PC-3 (cell line): ENCODE measurements at regions not wholly inside any gene's neighbourhood (a gene's known extent, or its start where the extent isn't known, plus 50 kb on each side); places are given as distances from the start of the nearest gene placed in this dataset.

Experiments used
- ATAC-seq: fragments of 200-7000 bp; cut with Tn5 transposase; 2 replicates; pipeline ENCODE4 v1.9.1; 2020; ENCODE audit warnings: mild to moderate bottlenecking, moderate library complexity
- BruUV-seq: library from RNA; stranded (reverse); fragments of 400-500 nt; replicated peaks from 2 replicates; lab custom pipeline; 2021; lab: Mats Ljungman, UMichigan
- CTCF ChIA-PET: fragments of 300-600 bp; sonication (Branson Sonifier 250); formaldehyde crosslinking; loops from one replicate; lab custom pipeline; 2022; ENCODE audit warnings: antibody characterized with exemption; lab: Charles Lee
- POLR2A ChIA-PET: fragments of 300-600 bp; sonication (Branson Sonifier 250); formaldehyde crosslinking; loops from one replicate; lab custom pipeline; 2022; ENCODE audit warnings: antibody characterized with exemption; ENCODE audit not compliant: unreplicated experiment; lab: Charles Lee
- DNase-seq: peaks from one replicate; pipeline ENCODE4 v3.0.0-alpha.2; 2015
- H2AFZ ChIP-seq: fragments of 300-600 bp; sonication (generic); 2 replicates; pipeline ENCODE4 v1.6.0; 2016; ENCODE audit warnings: antibody characterized with exemption, low read length
- H3F3A ChIP-seq: fragments of 300-600 bp; sonication (generic); one replicate; pipeline ENCODE4 v1.6.0; 2017; ENCODE audit warnings: antibody characterized with exemption, low read length, control low read depth, mild to moderate bottlenecking; ENCODE audit not compliant: unreplicated experiment
- H3K27ac ChIP-seq: fragments of 300-600 bp; sonication (generic); 2 replicates; pipeline ENCODE4 v1.5.1; 2016; ENCODE audit warnings: mild to moderate bottlenecking, low read length
- H3K27me3 ChIP-seq: fragments of 300-600 bp; sonication (generic); 2 replicates; pipeline ENCODE4 v1.6.1; 2016; ENCODE audit warnings: low read length, mixed read lengths
- H3K36me3 ChIP-seq: fragments of 300-600 bp; sonication (generic); 2 replicates; pipeline ENCODE4 v1.6.1; 2016; ENCODE audit warnings: low read depth, mixed run types, low read length, mixed read lengths
- H3K4me1 ChIP-seq: fragments of 300-600 bp; sonication (generic); 2 replicates; pipeline ENCODE4 v1.5.1; 2016; ENCODE audit warnings: low read length; ENCODE audit not compliant: insufficient read depth
- H3K4me2 ChIP-seq: fragments of 300-600 bp; sonication (generic); 2 replicates; pipeline ENCODE4 v1.6.0; 2016; ENCODE audit warnings: low read length
- H3K4me3 ChIP-seq: fragments of 300-600 bp; sonication (generic); 2 replicates; pipeline ENCODE4 v1.5.1; 2016; ENCODE audit warnings: mild to moderate bottlenecking, low read length, mixed read lengths
- H3K79me2 ChIP-seq: fragments of 300-600 bp; sonication (generic); 2 replicates; pipeline ENCODE4 v1.6.1; 2017; ENCODE audit warnings: low read length, mixed read lengths
- H3K9ac ChIP-seq: fragments of 300-600 bp; sonication (generic); 2 replicates; pipeline ENCODE4 v1.6.0; 2016; ENCODE audit warnings: mild to moderate bottlenecking, low read length
- H3K9me2 ChIP-seq: fragments of 300-600 bp; sonication (generic); replicated peaks from 2 replicates; pipeline ENCODE4 v1.6.1; 2016; ENCODE audit warnings: mixed run types, low read length, mixed read lengths
- H3K9me3 ChIP-seq: fragments of 300-600 bp; sonication (generic); 2 replicates; pipeline ENCODE4 v1.6.1; 2016; ENCODE audit warnings: low read length, mixed read lengths
- H4K20me1 ChIP-seq: fragments of 300-600 bp; sonication (generic); 2 replicates; pipeline ENCODE4 v1.6.1; 2016; ENCODE audit warnings: low read length, mixed read lengths
- EZH2 ChIP-seq: fragments of 300-600 bp; sonication (generic); IDR thresholded peaks from one replicate; pipeline ENCODE4 v1.6.1; 2017; ENCODE audit warnings: antibody characterized with exemption, mild to moderate bottlenecking, low read length; ENCODE audit not compliant: unreplicated experiment
- EZH2phosphoT487 ChIP-seq: fragments of 300-600 bp; sonication (generic); IDR thresholded peaks from 2 replicates; pipeline ENCODE4 v1.6.1; 2018; ENCODE audit warnings: mild to moderate bottlenecking, antibody characterized with exemption, low read length, borderline replicate concordance
- intact Hi-C: fragments of 100-400 bp; cut with micrococcal nuclease; formaldehyde crosslinking; loops from 2 replicates; pipeline ENCODE4 v1.9.0; 2023
- TF ChIP-seq, protein P1 (sequence below): fragments of 300-600 bp; sonication (generic); conservative IDR thresholded peaks from 2 replicates; pipeline ENCODE4 v1.5.1; 2017; ENCODE audit warnings: antibody characterized with exemption, low read depth, mild to moderate bottlenecking, low read length

DNA sequence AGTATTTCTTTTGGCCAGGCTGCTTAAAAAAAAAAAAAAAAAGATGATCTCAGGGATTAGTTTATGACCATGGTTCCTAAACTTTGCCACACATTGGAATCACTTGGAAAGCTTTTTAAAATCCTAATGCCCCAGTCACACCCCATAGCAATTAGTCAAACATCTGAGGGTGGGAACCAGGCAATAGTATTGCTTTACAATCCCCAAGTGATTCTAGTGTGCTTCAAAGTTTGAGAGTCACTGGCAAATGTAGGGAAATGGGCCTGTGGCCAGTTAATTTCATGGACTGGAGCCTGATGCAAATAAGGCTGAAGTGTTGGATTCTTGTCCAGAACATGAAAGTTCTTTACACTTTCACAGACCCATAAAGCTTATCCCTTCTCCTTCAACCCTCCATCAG lies 374.6 kb upstream of the ESRRG start:
- intact Hi-C loops = loop anchor here (10.0 kb wide), 1 partner anchor 1067 kb away; no protein-coding TSS in a partner anchor
- H3F3A ChIP-seq = no peaks in the 10 kb centered on the region
- no peaks in the 10 kb centered on the region for H3K27me3 ChIP-seq
- no peaks in the 10 kb centered on the region for H3K9me2 ChIP-seq
- no peak overlapping the region for H3K4me2 ChIP-seq
- H2AFZ ChIP-seq = no peak overlapping the region
- no peaks in the 10 kb centered on the region for H4K20me1 ChIP-seq
- H3K4me3 ChIP-seq = no peak overlapping the region
- no peak overlapping the region for H3K9ac ChIP-seq
- ChIA-PET CTCF (no interaction called here), POLR2A (no interaction called here)
- no peaks in the 10 kb centered on the region for H3K9me3 ChIP-seq
- no peaks in the 10 kb centered on the region for H3K36me3 ChIP-seq
- DNase-seq = no peak
- H3K27ac ChIP-seq = no peak overlapping the region
- no peaks in the 10 kb centered on the region for H3K79me2 ChIP-seq
- no TSS peak for BruUV-seq
- ATAC-seq = no peak
- no peak for TF ChIP-seq EZH2
- TF ChIP-seq, protein P1, sequence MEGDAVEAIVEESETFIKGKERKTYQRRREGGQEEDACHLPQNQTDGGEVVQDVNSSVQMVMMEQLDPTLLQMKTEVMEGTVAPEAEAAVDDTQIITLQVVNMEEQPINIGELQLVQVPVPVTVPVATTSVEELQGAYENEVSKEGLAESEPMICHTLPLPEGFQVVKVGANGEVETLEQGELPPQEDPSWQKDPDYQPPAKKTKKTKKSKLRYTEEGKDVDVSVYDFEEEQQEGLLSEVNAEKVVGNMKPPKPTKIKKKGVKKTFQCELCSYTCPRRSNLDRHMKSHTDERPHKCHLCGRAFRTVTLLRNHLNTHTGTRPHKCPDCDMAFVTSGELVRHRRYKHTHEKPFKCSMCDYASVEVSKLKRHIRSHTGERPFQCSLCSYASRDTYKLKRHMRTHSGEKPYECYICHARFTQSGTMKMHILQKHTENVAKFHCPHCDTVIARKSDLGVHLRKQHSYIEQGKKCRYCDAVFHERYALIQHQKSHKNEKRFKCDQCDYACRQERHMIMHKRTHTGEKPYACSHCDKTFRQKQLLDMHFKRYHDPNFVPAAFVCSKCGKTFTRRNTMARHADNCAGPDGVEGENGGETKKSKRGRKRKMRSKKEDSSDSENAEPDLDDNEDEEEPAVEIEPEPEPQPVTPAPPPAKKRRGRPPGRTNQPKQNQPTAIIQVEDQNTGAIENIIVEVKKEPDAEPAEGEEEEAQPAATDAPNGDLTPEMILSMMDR = no peak
- TF ChIP-seq EZH2phosphoT487 = no peak
- H3K4me1 ChIP-seq = no peaks in the 10 kb centered on the region

DNA sequence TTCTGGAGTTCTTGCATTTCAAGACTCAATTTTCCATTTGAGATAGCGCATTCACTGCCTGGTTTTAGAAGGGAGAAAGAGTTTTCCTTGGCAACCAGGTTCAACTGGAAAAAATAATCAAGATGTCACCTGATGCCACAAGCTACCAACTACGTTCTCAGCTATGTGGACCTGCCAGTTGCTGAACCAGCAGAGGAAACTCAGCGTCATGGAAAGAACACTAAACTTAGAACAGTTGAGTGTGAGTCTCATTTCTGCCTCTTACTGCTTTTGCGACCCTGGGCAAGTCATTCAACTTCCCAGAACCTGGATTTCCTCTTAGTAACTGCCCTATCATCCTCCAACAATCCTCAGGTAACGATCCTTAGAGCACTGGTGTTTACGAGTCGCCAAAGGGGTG lies 373.0 kb upstream of the ESRRG start:
- intact Hi-C loops = loop anchor here (10.0 kb wide), 1 partner anchor 1069 kb away; no protein-coding TSS in a partner anchor
- no peaks in the 10 kb centered on the region for H3K9me3 ChIP-seq
- H3K4me2 ChIP-seq = no peak overlapping the region
- no peak overlapping the region for H3K9ac ChIP-seq
- H2AFZ ChIP-seq = no peak overlapping the region
- CTCF ChIA-PET = no interaction called here
- DNase-seq = no peak
- POLR2A ChIA-PET = no interaction called here
- H4K20me1 ChIP-seq = no peaks in the 10 kb centered on the region
- TF ChIP-seq, protein P1 = no peak
- no peak for TF ChIP-seq EZH2phosphoT487
- TF ChIP-seq EZH2 = no peak
- H3F3A ChIP-seq = no peaks in the 10 kb centered on the region
- H3K4me1 ChIP-seq = 0 out of 2 replicates have a peak, but pooled peaks cover 3% of the 10 kb centered on the region
- H3K27ac ChIP-seq = no peak overlapping the region
- no peaks in the 10 kb centered on the region for H3K79me2 ChIP-seq
- no peak overlapping the region for H3K4me3 ChIP-seq
- no peaks in the 10 kb centered on the region for H3K36me3 ChIP-seq
- ATAC-seq = no peak
- H3K9me2 ChIP-seq = no peaks in the 10 kb centered on the region
- H3K27me3 ChIP-seq = no peaks in the 10 kb centered on the region
- BruUV-seq = no TSS peak

DNA sequence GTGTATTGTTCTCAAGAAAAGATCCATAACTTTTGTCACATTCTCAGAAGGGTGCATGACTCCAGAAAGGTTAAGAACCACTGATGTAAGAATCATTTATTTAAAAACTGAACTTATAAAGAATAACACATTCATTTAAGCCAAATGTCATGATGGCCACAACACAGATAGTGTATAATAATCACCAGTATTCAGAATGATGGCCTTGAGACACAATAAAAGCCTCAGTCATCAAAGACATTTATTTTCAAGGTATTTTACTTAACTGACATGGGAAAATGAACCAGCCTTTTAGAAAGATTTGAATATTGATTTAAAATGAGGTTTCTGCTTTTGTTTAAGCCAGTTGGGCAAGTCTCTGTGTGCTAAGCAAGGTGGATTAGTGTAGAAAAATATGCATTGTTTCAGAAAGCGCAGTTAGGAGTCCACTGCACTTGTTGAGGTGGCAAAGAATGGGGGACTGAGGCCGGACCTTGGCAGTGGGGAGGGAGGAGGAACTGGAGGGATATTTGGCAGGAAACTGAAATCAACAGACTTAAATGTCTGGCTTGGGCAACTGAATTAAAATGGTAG lies 371.9 kb upstream of the ESRRG start:
- H3K9me3 ChIP-seq = no peaks in the 10 kb centered on the region
- H3K36me3 ChIP-seq = no peaks in the 10 kb centered on the region
- H3K9me2 ChIP-seq = no peaks in the 10 kb centered on the region
- no peak overlapping the region for H2AFZ ChIP-seq
- H3K27ac ChIP-seq = no peak overlapping the region
- ChIA-PET POLR2A (no interaction called here), CTCF (no interaction called here)
- H3F3A ChIP-seq = no peaks in the 10 kb centered on the region
- intact Hi-C loops = loop anchor here (10.0 kb wide), 1 partner anchor 1070 kb away; no protein-coding TSS in a partner anchor
- H3K4me1 ChIP-seq = 0 out of 2 replicates have a peak, but pooled peaks cover 8% of the 10 kb centered on the region
- no peak overlapping the region for H3K4me3 ChIP-seq
- no peak for ATAC-seq
- H3K4me2 ChIP-seq = no peak overlapping the region
- no peaks in the 10 kb centered on the region for H3K27me3 ChIP-seq
- H3K9ac ChIP-seq = no peak overlapping the region
- no TSS peak for BruUV-seq
- no peak for DNase-seq
- H3K79me2 ChIP-seq = no peaks in the 10 kb centered on the region
- H4K20me1 ChIP-seq = no peaks in the 10 kb centered on the region
- TF ChIP-seq, protein P1 = no peak
- TF ChIP-seq EZH2 (no peak), EZH2phosphoT487 (no peak)
